Activated T-cell treated with anti-CD3 and anti-CD28 coated beads, Interleukin-2, amount 50 U/mL, for 24 hours (primary cell): ENCODE measurements at regions not wholly inside any gene's neighbourhood (a gene's known extent, or its start where the extent isn't known, plus 50 kb on each side); places are given as distances from the start of the nearest gene placed in this dataset.

Experiments used
- DNase-seq: peaks from one replicate; pipeline ENCODE4 v3.0.0-alpha.2; 2020
- H3K27ac Mint-ChIP-seq: 2 replicates; pipeline ENCODE4 v1.8.0; 2020; ENCODE audit warnings: mild to moderate bottlenecking, mixed read lengths
- H3K27me3 Mint-ChIP-seq: 2 replicates; pipeline ENCODE4 v1.8.0; 2020; ENCODE audit warnings: mixed read lengths
- H3K36me3 Mint-ChIP-seq: 2 replicates; pipeline ENCODE4 v1.8.0; 2020; ENCODE audit warnings: low read depth, mixed read lengths
- H3K4me1 Mint-ChIP-seq: 2 replicates; pipeline ENCODE4 v1.8.0; 2020; ENCODE audit warnings: low read depth, mixed read lengths
- H3K4me3 Mint-ChIP-seq: 2 replicates; pipeline ENCODE4 v1.8.0; 2020; ENCODE audit warnings: mild to moderate bottlenecking, moderate library complexity, mixed read lengths
- H3K9me3 Mint-ChIP-seq: 2 replicates; pipeline ENCODE4 v1.8.0; 2020; ENCODE audit warnings: mixed read lengths

DNA sequence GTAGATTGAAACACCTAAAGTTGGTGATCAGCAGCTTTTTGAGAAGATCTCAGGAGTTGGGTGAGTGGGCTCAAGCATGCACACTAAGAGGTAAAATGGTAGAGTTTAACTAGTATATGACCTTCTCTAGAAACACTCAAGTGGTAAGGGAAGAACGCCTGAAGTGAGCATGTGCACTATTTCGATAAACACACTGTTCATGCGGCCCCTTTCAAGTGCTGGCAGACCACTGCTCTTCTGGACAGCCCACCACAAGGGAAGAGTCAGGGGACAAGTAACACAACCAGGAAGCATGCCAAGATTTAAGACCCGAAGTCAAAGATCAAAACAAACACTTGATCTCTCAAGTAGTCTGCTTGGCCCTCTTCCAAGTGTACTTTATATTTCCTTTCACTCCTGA is 519.5 kb upstream of the ZWINT start:
- no peak overlapping the region for H3K27ac Mint-ChIP-seq
- H3K4me3 Mint-ChIP-seq, result no peak overlapping the region
- peaks cover 14% of the 10 kb centered on the region for H3K9me3 Mint-ChIP-seq

DNA sequence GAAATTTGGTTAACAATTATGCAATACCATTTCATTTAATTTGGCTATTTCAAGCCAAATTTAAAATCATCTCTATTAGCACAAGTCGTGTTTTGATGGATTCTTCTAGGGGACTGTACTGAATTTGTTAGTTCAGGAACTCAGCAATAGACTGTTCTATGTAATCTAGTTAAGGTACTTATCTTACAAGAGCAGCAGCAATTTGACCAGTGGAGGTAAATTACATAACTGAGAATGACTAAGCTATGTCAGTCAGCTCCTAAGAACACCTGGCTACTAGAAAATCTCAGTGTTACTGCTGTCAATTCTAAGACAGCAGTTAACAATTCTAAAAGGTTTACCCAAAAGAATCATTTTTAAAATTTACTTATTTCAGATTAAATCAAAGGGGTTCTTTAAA is 513.9 kb upstream of the ZWINT start:
- peaks cover 11% of the 10 kb centered on the region for H3K9me3 Mint-ChIP-seq
- no peak overlapping the region for H3K4me3 Mint-ChIP-seq
- H3K27me3 Mint-ChIP-seq, result no peaks in the 10 kb centered on the region
- H3K36me3 Mint-ChIP-seq, result no peaks in the 10 kb centered on the region
- no peak for DNase-seq
- no peaks in the 10 kb centered on the region for H3K4me1 Mint-ChIP-seq
- H3K27ac Mint-ChIP-seq, result no peak overlapping the region

More for the DNA sequence above, 519.5 kb upstream of the ZWINT start:
- Mint-ChIP-seq H3K4me1 (no peaks in the 10 kb centered on the region), H3K36me3 (no peaks in the 10 kb centered on the region), H3K27me3 (no peaks in the 10 kb centered on the region)
- no peak for DNase-seq

DNA sequence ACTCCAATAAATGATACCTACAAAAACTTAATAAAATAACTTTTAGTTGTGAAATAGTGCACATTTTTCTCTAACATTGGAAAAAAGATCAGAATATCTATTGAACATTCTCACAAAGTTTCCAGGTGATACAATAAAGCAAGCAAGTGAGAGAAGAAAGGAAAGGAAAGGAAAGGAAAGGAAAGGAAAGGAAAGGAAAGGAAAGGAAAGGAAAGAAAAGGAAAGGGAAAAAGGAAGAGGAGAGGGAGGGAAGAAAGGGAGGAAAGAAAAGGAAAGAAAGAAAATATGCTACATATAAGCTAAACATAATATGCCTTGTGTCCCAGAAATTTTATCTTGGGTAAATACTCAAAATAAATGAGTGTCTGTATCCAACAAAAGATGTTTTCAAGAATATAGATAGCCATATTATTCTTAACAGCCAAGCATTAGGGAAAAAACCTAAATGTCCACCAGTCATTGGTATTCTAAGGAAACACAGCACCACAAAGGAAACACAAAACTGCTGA is 510.2 kb upstream of the ZWINT start:
- H3K36me3 Mint-ChIP-seq, result no peaks in the 10 kb centered on the region

DNA sequence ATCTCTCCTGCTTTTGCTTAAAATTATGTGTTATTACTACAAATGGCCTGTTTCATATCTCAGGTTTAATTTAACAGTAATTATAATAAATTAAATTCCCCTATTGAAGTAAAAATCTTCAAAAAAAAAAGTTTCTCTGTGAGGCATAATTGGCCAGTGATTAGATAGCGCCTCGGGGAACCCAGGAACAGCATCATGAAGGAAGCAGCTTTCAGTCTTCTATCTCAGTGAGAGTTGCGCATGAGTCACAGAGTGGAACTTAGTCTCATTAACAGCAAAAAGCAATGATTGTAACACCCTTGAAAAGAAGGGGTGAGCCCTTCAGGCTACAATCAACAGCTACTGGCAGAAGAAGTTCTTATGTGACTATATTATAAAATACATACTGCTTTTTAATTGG is 506.2 kb upstream of the ZWINT start:
- no peak for DNase-seq
- Mint-ChIP-seq H3K9me3 (peaks cover 7% of the 10 kb centered on the region), H3K36me3 (no peaks in the 10 kb centered on the region), H3K4me3 (no peak overlapping the region), H3K4me1 (no peaks in the 10 kb centered on the region), H3K27me3 (no peaks in the 10 kb centered on the region), H3K27ac (no peak overlapping the region)

More for the DNA sequence above, 510.2 kb upstream of the ZWINT start:
- Mint-ChIP-seq H3K27ac (no peak overlapping the region), H3K9me3 (peaks cover 10% of the 10 kb centered on the region), H3K4me3 (no peak overlapping the region), H3K4me1 (no peaks in the 10 kb centered on the region), H3K27me3 (no peaks in the 10 kb centered on the region)
- no peak for DNase-seq

DNA sequence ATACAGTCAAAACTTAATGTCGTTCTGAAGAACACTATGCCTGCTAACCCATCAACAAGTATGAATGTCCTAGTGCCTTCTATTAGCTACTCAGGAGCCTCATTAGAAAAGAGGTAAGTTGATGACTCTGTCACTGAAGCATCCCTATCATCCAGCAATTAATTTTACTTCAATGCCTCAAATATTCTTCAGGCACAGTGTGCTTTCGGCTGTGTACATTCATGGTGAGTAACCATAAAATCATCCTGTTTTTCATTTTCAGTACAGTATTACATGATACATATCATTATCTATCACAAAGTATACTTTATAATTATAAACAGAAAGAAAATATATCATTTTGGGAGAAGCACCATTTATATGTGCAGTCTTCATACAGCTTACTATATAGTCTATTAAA is 495.5 kb upstream of the ZWINT start:
- Mint-ChIP-seq H3K9me3 (peaks cover 6% of the 10 kb centered on the region), H3K36me3 (no peaks in the 10 kb centered on the region), H3K27ac (no peak overlapping the region), H3K4me1 (no peaks in the 10 kb centered on the region), H3K27me3 (no peaks in the 10 kb centered on the region), H3K4me3 (no peak overlapping the region)
- no peak for DNase-seq

DNA sequence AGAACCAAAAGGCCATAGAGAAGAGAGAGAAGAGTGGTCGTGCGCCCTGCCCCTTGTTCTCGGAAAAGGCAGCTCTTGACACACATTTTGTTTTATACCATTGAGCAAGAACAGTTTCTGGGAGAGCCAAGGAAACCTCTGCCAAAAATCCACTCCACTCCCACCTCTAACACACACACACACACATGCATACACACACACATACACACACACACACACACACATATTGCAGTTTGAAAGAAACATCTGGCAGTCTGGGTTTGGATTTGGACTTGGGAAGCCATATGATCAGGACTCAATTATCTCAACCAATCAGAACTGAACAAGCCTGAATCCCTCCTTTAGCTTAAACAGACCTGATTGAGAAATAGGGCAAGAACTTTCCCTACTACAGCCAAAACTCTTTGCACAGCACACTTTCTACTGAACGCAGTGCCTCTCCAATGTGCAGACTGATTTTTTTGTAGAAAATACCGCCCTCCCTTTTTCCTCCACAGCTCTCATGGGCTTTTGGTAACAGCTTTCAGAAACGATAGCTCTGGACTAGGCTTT is 484.0 kb upstream of the ZWINT start:
- no peak overlapping the region for H3K4me3 Mint-ChIP-seq
- H3K27me3 Mint-ChIP-seq, result no peaks in the 10 kb centered on the region
- peaks cover 3% of the 10 kb centered on the region for H3K9me3 Mint-ChIP-seq
- no peak overlapping the region for H3K27ac Mint-ChIP-seq
- no peaks in the 10 kb centered on the region for H3K36me3 Mint-ChIP-seq
- DNase-seq, result no peak
- H3K4me1 Mint-ChIP-seq, result no peaks in the 10 kb centered on the region

DNA sequence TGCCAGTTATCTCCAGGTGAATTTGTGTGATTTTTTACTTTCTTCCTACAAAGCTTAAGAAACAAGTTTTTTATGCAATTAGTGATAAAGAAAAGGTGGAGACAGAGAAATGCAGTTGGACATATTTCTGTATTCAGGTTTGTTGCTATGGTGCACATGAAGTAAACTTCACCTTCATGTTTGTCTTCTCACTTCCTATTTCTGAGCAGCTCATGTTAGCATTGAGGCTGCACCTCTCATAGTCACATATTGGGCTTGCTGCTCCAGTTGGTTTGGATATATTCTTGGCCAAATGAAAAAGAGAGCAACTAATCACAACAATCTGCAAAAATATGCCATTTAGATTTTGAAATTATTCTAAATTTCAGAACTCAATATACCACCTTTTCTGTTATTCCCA is 475.6 kb upstream of the ZWINT start:
- peaks cover 5% of the 10 kb centered on the region for H3K9me3 Mint-ChIP-seq

DNA sequence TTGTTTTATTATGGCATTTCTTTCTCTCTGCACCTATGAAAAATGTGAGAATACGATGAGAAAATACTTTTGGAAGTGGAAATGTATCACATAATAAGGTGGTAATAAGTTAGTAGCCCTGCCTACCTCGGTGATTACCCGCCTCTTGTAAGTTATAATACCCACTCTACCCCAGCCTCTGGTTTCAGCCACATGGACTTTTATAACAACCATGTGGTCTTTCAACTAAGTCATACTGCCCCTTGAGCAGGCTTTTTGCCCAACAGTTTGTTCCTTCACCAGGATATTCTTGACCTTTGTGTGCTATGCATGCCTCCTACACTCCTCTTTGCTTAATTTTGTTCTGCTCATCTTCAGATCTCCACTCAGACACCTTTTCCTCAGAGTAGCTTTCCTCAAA is 470.6 kb upstream of the ZWINT start:
- peaks cover 15% of the 10 kb centered on the region for H3K9me3 Mint-ChIP-seq
- no peak overlapping the region for H3K27ac Mint-ChIP-seq
- H3K36me3 Mint-ChIP-seq, result no peaks in the 10 kb centered on the region
- H3K27me3 Mint-ChIP-seq, result no peaks in the 10 kb centered on the region
- DNase-seq, result no peak
- no peaks in the 10 kb centered on the region for H3K4me1 Mint-ChIP-seq
- H3K4me3 Mint-ChIP-seq, result no peak overlapping the region

More for the DNA sequence above, 475.6 kb upstream of the ZWINT start:
- Mint-ChIP-seq H3K4me1 (no peaks in the 10 kb centered on the region), H3K36me3 (no peaks in the 10 kb centered on the region), H3K27me3 (no peaks in the 10 kb centered on the region), H3K4me3 (no peak overlapping the region), H3K27ac (no peak overlapping the region)
- DNase-seq, result no peak

DNA sequence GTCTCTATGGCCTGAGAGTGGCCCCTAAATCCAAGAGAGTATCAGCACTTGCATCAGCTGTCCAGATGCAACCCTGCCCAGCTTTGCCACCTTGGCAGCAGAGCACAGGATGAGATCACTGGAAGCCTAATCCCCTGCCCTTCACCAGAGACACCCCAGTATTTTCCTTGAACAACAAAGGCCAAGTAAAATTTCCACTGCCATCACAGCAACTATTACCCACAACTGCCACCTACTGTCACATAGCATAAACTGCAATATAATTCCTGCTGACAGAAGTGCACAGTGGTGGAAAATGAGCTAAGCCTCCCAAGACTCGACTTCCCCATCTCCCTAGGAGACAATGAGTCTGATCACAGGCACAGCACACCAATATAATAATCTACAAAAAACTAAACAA is 462.8 kb upstream of the ZWINT start:
- DNase-seq, result no peak

DNA sequence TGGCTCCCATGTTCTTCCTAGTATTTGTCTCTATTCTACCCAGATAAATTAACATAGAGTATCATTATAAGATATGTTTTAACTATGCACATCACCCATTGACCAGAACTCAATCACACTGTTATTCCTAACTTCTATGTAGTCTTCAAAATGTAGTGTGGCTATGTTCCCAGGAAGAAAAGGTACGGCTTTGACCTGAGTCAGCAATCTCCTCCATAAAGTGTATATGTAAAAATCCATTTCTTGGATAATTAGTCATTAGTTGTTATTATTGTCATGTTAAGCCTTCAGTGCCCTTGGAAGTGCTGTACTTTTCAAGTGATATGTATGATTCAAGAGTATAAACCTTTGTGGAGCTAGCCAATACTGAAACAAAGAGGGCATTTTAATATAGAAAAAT is 444.0 kb upstream of the ZWINT start:
- Mint-ChIP-seq H3K27me3 (no peaks in the 10 kb centered on the region), H3K4me3 (no peak overlapping the region), H3K27ac (no peak overlapping the region), H3K4me1 (no peaks in the 10 kb centered on the region), H3K36me3 (no peaks in the 10 kb centered on the region), H3K9me3 (peaks cover 28% of the 10 kb centered on the region)
- DNase-seq, result no peak

More for the DNA sequence above, 462.8 kb upstream of the ZWINT start:
- Mint-ChIP-seq H3K27me3 (no peaks in the 10 kb centered on the region), H3K4me3 (no peak overlapping the region), H3K9me3 (peaks cover 28% of the 10 kb centered on the region), H3K36me3 (no peaks in the 10 kb centered on the region), H3K27ac (no peak overlapping the region), H3K4me1 (no peaks in the 10 kb centered on the region)

DNA sequence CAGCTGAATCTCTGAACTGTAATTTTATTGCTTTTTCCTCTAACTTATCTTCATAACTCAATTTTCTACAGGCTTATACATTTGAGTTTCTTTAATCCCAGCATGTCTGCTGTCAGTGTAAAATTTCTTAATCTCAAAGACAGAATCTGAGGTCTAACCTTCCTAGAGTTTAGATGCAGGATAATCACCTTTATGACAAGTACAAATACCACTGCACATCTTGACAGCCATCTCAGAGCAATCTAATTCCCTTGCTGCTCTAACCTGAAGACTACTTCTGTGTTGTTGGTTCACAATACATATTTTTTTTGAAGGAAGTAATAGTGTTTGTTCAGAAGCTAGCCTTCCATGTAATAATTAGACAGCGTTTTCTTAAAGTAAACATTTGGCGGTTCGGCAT is 424.2 kb upstream of the ZWINT start:
- no peaks in the 10 kb centered on the region for H3K36me3 Mint-ChIP-seq
- H3K4me3 Mint-ChIP-seq, result no peak overlapping the region
- H3K27me3 Mint-ChIP-seq, result no peaks in the 10 kb centered on the region
- H3K27ac Mint-ChIP-seq, result no peak overlapping the region
- peaks cover 8% of the 10 kb centered on the region for H3K9me3 Mint-ChIP-seq
- no peaks in the 10 kb centered on the region for H3K4me1 Mint-ChIP-seq
- DNase-seq, result no peak

DNA sequence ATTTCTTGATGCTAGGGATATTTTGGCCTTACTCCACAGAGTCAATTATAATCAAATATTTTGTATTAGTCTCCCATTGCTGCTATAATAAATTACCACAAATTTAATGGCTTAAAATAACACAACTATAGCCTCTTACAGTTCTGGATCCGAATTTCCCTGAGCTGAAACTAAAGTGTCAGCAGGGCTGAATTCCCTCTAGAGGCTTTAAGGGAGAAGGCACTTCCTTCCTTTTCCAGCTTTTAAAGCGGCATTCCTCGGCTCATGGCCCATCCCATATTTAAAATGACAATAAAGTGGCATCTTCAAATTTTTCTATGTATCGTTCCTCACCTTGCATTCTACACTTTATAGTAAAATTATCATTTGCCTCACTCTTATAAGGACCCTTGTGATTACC is 421.4 kb upstream of the ZWINT start:
- DNase-seq, result no peak
- H3K9me3 Mint-ChIP-seq, result peaks cover 21% of the 10 kb centered on the region

DNA sequence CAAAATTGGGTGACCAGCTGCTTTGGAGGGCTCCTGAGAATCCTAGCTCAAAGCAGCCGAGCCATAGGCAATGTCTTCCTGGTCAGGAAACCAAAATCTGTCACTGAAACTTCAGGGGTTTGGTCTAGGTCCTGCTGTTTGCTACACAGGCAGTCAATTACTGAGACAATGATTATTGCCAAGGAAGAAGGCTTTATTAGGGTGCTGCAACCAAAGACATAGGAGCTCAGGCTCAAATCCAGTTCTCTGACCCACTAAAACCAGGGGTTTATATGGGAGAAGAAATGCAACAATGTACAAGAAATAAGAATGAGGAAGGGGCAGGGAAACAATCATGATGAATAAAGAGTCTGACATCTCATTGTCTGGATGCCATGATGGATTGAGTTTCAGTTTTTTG is 410.3 kb upstream of the ZWINT start:
- Mint-ChIP-seq H3K36me3 (no peaks in the 10 kb centered on the region), H3K4me1 (no peaks in the 10 kb centered on the region), H3K4me3 (no peak overlapping the region), H3K27me3 (no peaks in the 10 kb centered on the region), H3K9me3 (peaks cover 16% of the 10 kb centered on the region), H3K27ac (no peak overlapping the region)
- no peak for DNase-seq

More for the DNA sequence above, 421.4 kb upstream of the ZWINT start:
- no peaks in the 10 kb centered on the region for H3K4me1 Mint-ChIP-seq
- H3K36me3 Mint-ChIP-seq, result no peaks in the 10 kb centered on the region
- H3K27ac Mint-ChIP-seq, result no peak overlapping the region
- H3K4me3 Mint-ChIP-seq, result no peak overlapping the region
- H3K27me3 Mint-ChIP-seq, result no peaks in the 10 kb centered on the region

DNA sequence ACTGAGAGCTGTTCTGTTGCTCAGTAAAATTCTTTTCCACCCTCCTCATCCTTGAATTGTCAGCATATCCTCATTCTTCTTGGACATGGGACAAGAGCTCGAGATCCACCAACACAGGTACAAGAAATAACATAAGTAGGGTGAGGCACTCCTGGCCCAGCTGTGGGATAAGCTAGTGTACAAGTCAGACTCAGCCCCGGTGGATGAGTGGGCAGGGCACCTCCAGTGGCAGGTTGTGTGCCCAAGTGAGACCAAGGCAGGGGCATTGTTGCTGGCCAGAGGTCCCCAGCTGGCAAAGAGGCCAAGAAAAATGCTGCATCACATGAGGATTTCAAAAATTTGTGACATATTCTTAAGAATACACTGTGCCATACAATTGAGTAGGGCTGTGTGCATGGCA is 402.0 kb upstream of the ZWINT start:
- H3K4me3 Mint-ChIP-seq, result no peak overlapping the region
- H3K36me3 Mint-ChIP-seq, result no peaks in the 10 kb centered on the region
- no peaks in the 10 kb centered on the region for H3K4me1 Mint-ChIP-seq
- H3K27ac Mint-ChIP-seq, result no peak overlapping the region
- no peaks in the 10 kb centered on the region for H3K27me3 Mint-ChIP-seq
- peaks cover 24% of the 10 kb centered on the region for H3K9me3 Mint-ChIP-seq
- DNase-seq, result no peak

DNA sequence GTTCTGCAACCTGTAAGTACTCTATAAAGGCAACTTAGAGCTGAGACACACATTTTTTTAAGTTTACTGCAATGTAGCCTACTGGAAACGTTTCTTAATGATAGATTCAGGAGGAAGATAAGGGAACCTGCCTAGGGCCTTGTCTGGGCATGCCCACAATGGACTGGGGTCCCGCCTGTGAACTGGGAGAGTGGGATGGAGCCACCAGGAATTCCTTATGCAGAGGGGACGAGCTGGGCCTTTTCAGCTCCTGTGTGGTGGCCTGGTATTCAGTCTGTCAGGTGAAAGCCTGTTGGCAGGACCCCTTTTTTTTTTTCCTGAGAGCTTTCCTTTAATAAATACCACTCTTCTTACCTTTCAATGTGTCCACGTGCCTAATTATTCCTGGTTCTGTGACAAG is 384.4 kb upstream of the ZWINT start:
- no peaks in the 10 kb centered on the region for H3K4me1 Mint-ChIP-seq
- no peaks in the 10 kb centered on the region for H3K27me3 Mint-ChIP-seq
- DNase-seq, result no peak
- no peak overlapping the region for H3K27ac Mint-ChIP-seq
- H3K36me3 Mint-ChIP-seq, result no peaks in the 10 kb centered on the region
- H3K9me3 Mint-ChIP-seq, result peaks cover 5% of the 10 kb centered on the region
- H3K4me3 Mint-ChIP-seq, result no peak overlapping the region

DNA sequence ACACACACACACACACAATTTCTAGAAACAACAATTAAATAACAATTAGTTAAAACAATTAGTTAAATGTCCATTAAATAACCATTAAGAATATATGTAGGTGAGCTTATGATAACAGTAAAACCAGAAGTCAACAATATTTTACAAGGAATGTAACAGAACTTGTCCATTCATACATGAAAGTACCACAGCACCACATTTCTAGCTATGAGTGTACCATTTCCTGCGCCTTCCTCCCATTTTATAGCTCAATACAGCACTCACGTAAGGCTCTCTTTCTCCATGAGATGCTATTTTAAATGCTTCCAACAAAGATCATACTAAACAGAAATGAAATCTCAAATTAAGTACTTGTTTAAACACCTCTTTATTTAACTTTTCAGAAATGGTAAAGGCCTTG is 367.3 kb upstream of the ZWINT start:
- no peaks in the 10 kb centered on the region for H3K4me1 Mint-ChIP-seq
- no peaks in the 10 kb centered on the region for H3K27me3 Mint-ChIP-seq
- H3K27ac Mint-ChIP-seq, result no peak overlapping the region
- H3K4me3 Mint-ChIP-seq, result no peak overlapping the region
- H3K9me3 Mint-ChIP-seq, result peaks cover 16% of the 10 kb centered on the region
- no peaks in the 10 kb centered on the region for H3K36me3 Mint-ChIP-seq
- no peak for DNase-seq
